Body of pancreas (tissue), 4 donors: ENCODE measurements at regions not wholly inside any gene's neighbourhood (a gene's known extent, or its start where the extent isn't known, plus 50 kb on each side); places are given as distances from the start of the nearest gene placed in this dataset.

Experiments
- CTCF ChIP-seq, 7 experiments: fragments of 450-650 bp in 4 of 7; fragments of 200-600 bp in 3 of 7; sonication (generic) in 3 of 7; IDR thresholded peaks; one replicate each; pipeline ENCODE4 v1.5.1; 2016 to 2019; ENCODE audit warnings: antibody characterized with exemption in 7 of 7
- POLR2A ChIP-seq, 3 donors: fragments of 450-650 bp; IDR thresholded peaks; one replicate each; pipeline ENCODE4 v1.6.1; 2016; ENCODE audit warnings: antibody characterized with exemption in 3 of 3, mild to moderate bottlenecking in 2 of 3

- TF ChIP-seq POLR2A (IDR thresholded peaks at IDR 0.05): no peak
- TF ChIP-seq CTCF (IDR thresholded peaks at IDR 0.05): peak in 2 of 7 experiments; percentile 1 to 22
Measured at GRCh38 chr1:239311331-239311730, 75.0 kb upstream of the CHRM3 start.
